ENCODE measurements at regions not wholly inside any gene's neighbourhood (a gene's known extent, or its start where the extent isn't known, plus 50 kb on each side); places are given as distances from the start of the nearest gene placed in this dataset.

DNA sequence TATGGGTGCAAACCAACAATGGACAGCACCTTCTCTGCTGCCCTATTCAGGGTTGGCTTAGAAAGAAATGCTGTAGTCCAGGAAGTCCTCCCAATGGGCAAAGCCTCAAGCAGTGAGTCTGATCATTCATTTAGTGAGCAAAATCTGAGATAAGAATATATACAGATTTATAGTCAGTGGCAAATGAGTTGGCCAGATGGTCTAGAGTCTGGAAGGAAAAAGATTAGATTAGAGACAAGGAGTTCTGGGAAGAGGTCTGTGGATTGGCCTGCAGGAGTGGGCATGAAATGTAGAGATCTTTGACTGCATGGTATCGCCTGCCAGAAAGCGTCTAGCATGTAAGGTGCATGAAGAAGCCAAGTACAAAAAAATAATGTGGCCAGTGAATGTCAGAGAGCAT, 201.9 kb upstream of the PTER start:
- TF ChIP-seq SIN3A (IDR thresholded peaks at IDR 0.05; ENCODE audit: borderline replicate concordance, insufficient read depth, low read length) (no peak), TAF1 (IDR thresholded peaks at IDR 0.05; ENCODE audit: borderline replicate concordance, insufficient read depth, low read length) (no peak), POLR2AphosphoS5 (IDR thresholded peaks at IDR 0.05; ENCODE audit: low read depth, low read length) (no peak), FOXP2 (optimal IDR thresholded peaks at IDR 0.05; ENCODE audit: borderline replicate concordance, extremely low read depth, extremely low read length, insufficient read depth) (no peak)
- TF ChIP-seq, protein P1, sequence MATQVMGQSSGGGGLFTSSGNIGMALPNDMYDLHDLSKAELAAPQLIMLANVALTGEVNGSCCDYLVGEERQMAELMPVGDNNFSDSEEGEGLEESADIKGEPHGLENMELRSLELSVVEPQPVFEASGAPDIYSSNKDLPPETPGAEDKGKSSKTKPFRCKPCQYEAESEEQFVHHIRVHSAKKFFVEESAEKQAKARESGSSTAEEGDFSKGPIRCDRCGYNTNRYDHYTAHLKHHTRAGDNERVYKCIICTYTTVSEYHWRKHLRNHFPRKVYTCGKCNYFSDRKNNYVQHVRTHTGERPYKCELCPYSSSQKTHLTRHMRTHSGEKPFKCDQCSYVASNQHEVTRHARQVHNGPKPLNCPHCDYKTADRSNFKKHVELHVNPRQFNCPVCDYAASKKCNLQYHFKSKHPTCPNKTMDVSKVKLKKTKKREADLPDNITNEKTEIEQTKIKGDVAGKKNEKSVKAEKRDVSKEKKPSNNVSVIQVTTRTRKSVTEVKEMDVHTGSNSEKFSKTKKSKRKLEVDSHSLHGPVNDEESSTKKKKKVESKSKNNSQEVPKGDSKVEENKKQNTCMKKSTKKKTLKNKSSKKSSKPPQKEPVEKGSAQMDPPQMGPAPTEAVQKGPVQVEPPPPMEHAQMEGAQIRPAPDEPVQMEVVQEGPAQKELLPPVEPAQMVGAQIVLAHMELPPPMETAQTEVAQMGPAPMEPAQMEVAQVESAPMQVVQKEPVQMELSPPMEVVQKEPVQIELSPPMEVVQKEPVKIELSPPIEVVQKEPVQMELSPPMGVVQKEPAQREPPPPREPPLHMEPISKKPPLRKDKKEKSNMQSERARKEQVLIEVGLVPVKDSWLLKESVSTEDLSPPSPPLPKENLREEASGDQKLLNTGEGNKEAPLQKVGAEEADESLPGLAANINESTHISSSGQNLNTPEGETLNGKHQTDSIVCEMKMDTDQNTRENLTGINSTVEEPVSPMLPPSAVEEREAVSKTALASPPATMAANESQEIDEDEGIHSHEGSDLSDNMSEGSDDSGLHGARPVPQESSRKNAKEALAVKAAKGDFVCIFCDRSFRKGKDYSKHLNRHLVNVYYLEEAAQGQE (IDR thresholded peaks at IDR 0.05; ENCODE audit: insufficient read depth in 1 of 2, low read depth in 2 of 2, low read length in 2 of 2): no peak

- TF ChIP-seq TAF1 (IDR thresholded peaks at IDR 0.05; ENCODE audit: borderline replicate concordance, insufficient read depth, low read length): no peak
- TF ChIP-seq, protein P1 (IDR thresholded peaks at IDR 0.05; ENCODE audit: insufficient read depth in 1 of 2, low read depth in 2 of 2, low read length in 2 of 2): no peak
- no peak for TF ChIP-seq FOXP2 (optimal IDR thresholded peaks at IDR 0.05; ENCODE audit: borderline replicate concordance, extremely low read depth, extremely low read length, insufficient read depth)
- TF ChIP-seq POLR2AphosphoS5 (IDR thresholded peaks at IDR 0.05; ENCODE audit: low read depth, low read length): no peak
- TF ChIP-seq SIN3A (IDR thresholded peaks at IDR 0.05; ENCODE audit: borderline replicate concordance, insufficient read depth, low read length): no peak
These were observed 194.4 kb upstream of the PTER start for GRCh38 chr10:16242446-16242845.

- no peak for TF ChIP-seq FOXP2 (optimal IDR thresholded peaks at IDR 0.05; ENCODE audit: borderline replicate concordance, extremely low read depth, extremely low read length, insufficient read depth)
- no peak for TF ChIP-seq TAF1 (IDR thresholded peaks at IDR 0.05; ENCODE audit: borderline replicate concordance, insufficient read depth, low read length)
- TF ChIP-seq POLR2AphosphoS5 (IDR thresholded peaks at IDR 0.05; ENCODE audit: low read depth, low read length): no peak
- TF ChIP-seq, protein P1 (IDR thresholded peaks at IDR 0.05; ENCODE audit: insufficient read depth in 1 of 2, low read depth in 2 of 2, low read length in 2 of 2): no peak
- no peak for TF ChIP-seq SIN3A (IDR thresholded peaks at IDR 0.05; ENCODE audit: borderline replicate concordance, insufficient read depth, low read length)
These were observed 193.8 kb upstream of the PTER start for GRCh38 chr10:16242859-16243613.

GRCh38 chr10:16256336-16256735, 180.5 kb upstream of the PTER start:
- TF ChIP-seq FOXP2 (optimal IDR thresholded peaks at IDR 0.05; ENCODE audit: borderline replicate concordance, extremely low read depth, extremely low read length, insufficient read depth) (no peak), TAF1 (IDR thresholded peaks at IDR 0.05; ENCODE audit: borderline replicate concordance, insufficient read depth, low read length) (no peak), SIN3A (IDR thresholded peaks at IDR 0.05; ENCODE audit: borderline replicate concordance, insufficient read depth, low read length) (no peak), POLR2AphosphoS5 (IDR thresholded peaks at IDR 0.05; ENCODE audit: low read depth, low read length) (no peak)
- TF ChIP-seq, protein P1 (IDR thresholded peaks at IDR 0.05; ENCODE audit: insufficient read depth in 1 of 2, low read depth in 2 of 2, low read length in 2 of 2): no peak

Data from PFSK-1 (cell line).